HCT116 (cell line): ENCODE measurements at regions not wholly inside any gene's neighbourhood (a gene's known extent, or its start where the extent isn't known, plus 50 kb on each side); places are given as distances from the start of the nearest gene placed in this dataset.

Experiments used
- ATAC-seq: fragments of 200-7000 bp; cut with Tn5 transposase; 2 replicates; pipeline ENCODE4 v1.9.1; 2020; ENCODE audit warnings: mild to moderate bottlenecking, moderate library complexity
- BruUV-seq: library from RNA; stranded (reverse); fragments of 400-500 nt; replicated peaks from 2 replicates; lab custom pipeline; 2021; lab: Mats Ljungman, UMichigan
- CTCF ChIA-PET: fragments of 300-600 bp; sonication (Branson Sonifier 250); formaldehyde crosslinking; loops from one replicate; lab custom pipeline; 2021; ENCODE audit warnings: antibody characterized with exemption; lab: Charles Lee
- POLR2A ChIA-PET: fragments of 300-600, 350-600 bp; sonication (Branson Sonifier 250); formaldehyde crosslinking; loops from one replicate; lab custom pipeline; 2021; ENCODE audit warnings: antibody characterized with exemption; lab: Charles Lee
- RAD21 ChIA-PET, 2 experiments: fragments of 300-600 bp; sonication (Branson Sonifier 250); formaldehyde crosslinking; loops; one replicate each; lab custom pipeline; 2023; ENCODE audit warnings: low total read pairs in 2 of 2; ENCODE audit not compliant: uncharacterized antibody in 2 of 2, unreplicated experiment in 2 of 2, low non-redundant PET in 1 of 2; lab: Charles Lee
- DNase-seq: peaks from one replicate; pipeline ENCODE4 v3.0.0-alpha.2; 2010; ENCODE audit warnings: low read depth, low spot score
- H2AFZ ChIP-seq: fragments of 200-600 bp; shearing (Covaris generic), sonication (generic); 2 replicates; pipeline ENCODE4 v1.6.1; 2017; ENCODE audit warnings: low read depth, mixed run types, mixed read lengths, antibody characterized with exemption, low read length; ENCODE audit not compliant: poor library complexity, severe bottlenecking
- H3K27ac ChIP-seq: 2 replicates; pipeline ENCODE4 v1.5.1; 2012; ENCODE audit warnings: low read depth, low read length
- H3K27me3 ChIP-seq: fragments of 200-600 bp; sonication (generic); 2 replicates; pipeline ENCODE4 v1.6.1; 2016; ENCODE audit warnings: mixed run types, low read length, mixed read lengths; ENCODE audit not compliant: insufficient read depth
- H3K36me3 ChIP-seq, 2 experiments: fragments of 200-500 bp in 1 of 2; fragments of 200-600 bp in 1 of 2; sonication (Bioruptor generic) in 1 of 2; sonication (generic) in 1 of 2; 2 replicates each; pipeline versions ENCODE4 v1.5.1 to v1.6.1; 2014 to 2016; ENCODE audit warnings: low read length in 2 of 2, inconsistent platforms in 1 of 2, mixed read lengths in 1 of 2, mixed run types in 1 of 2; ENCODE audit not compliant: insufficient read depth in 2 of 2, control insufficient read depth in 1 of 2
- H3K4me1 ChIP-seq, 2 experiments: fragments of 200-600 bp in 1 of 2; sonication (generic) in 1 of 2; 2 replicates each; pipeline versions ENCODE4 v1.5.1 to v1.6.1; 2012 to 2017; ENCODE audit warnings: low read length in 2 of 2, inconsistent platforms in 1 of 2, mild to moderate bottlenecking in 1 of 2, mixed read lengths in 1 of 2, mixed run types in 1 of 2, moderate library complexity in 1 of 2; ENCODE audit not compliant: insufficient read depth in 2 of 2, control insufficient read depth in 1 of 2
- H3K4me2 ChIP-seq: fragments of 200-600 bp; sonication (generic); 2 replicates; pipeline ENCODE4 v1.6.1; 2017; ENCODE audit warnings: mixed run types, low read length, mixed read lengths
- H3K4me3 ChIP-seq, 2 experiments: fragments of 200-600 bp in 1 of 2; sonication (generic) in 1 of 2; replicated peaks in 1 of 2; 2 replicates each; pipeline ENCODE4 v1.5.1; 2011 to 2016; ENCODE audit warnings: low read length in 2 of 2, control low read depth in 1 of 2, low read depth in 1 of 2, mild to moderate bottlenecking in 1 of 2, mixed read lengths in 1 of 2, mixed run types in 1 of 2
- H3K79me2 ChIP-seq: fragments of 200-600 bp; sonication (generic); 2 replicates; pipeline ENCODE4 v1.6.1; 2017; ENCODE audit warnings: mild to moderate bottlenecking, mixed run types, low read length, moderate library complexity, mixed read lengths; ENCODE audit not compliant: insufficient read depth
- H3K9ac ChIP-seq: fragments of 200-600 bp; sonication (generic); 2 replicates; pipeline ENCODE4 v1.6.1; 2016; ENCODE audit warnings: low read length, mixed read lengths
- H3K9me2 ChIP-seq: fragments of 200-600 bp; sonication (generic), shearing (Covaris generic); 2 replicates; pipeline ENCODE4 v1.6.1; 2017; ENCODE audit warnings: mixed run types, mild to moderate bottlenecking, moderate library complexity; ENCODE audit not compliant: insufficient read depth
- H3K9me3 ChIP-seq, 2 experiments: fragments of 200-500 bp in 1 of 2; fragments of 200-600 bp in 1 of 2; sonication (Bioruptor generic) in 1 of 2; sonication (generic) in 1 of 2; 2 replicates each; pipeline ENCODE4 v1.6.1; 2014 to 2017; ENCODE audit warnings: low read length in 2 of 2, mixed read lengths in 2 of 2, inconsistent platforms in 1 of 2, low read depth in 1 of 2, mild to moderate bottlenecking in 1 of 2, mixed run types in 1 of 2, moderate library complexity in 1 of 2; ENCODE audit not compliant: control insufficient read depth in 1 of 2, insufficient read depth in 1 of 2
- H4K20me1 ChIP-seq: fragments of 200-600 bp; sonication (generic), shearing (Covaris generic); 2 replicates; pipeline ENCODE4 v1.6.1; 2017; ENCODE audit warnings: mixed run types, mild to moderate bottlenecking, moderate library complexity; ENCODE audit not compliant: insufficient read depth
- ATF3 ChIP-seq: IDR thresholded peaks from 2 replicates; pipeline ENCODE4 v1.6.1; 2012
- CBX3 ChIP-seq: IDR thresholded peaks from 2 replicates; pipeline ENCODE4 v1.6.1; 2012; ENCODE audit warnings: low read depth
- CEBPB ChIP-seq: IDR thresholded peaks from 2 replicates; pipeline ENCODE4 v1.6.1; 2012; ENCODE audit warnings: low read depth
- CTCF ChIP-seq, 3 experiments: fragments of 200-600 bp in 1 of 3; sonication (generic) in 1 of 3; IDR thresholded peaks in 2 of 3; conservative IDR thresholded peaks in 1 of 3; 2 replicates each; pipeline ENCODE4 v1.5.1; 2012 to 2017; ENCODE audit warnings: low read depth in 2 of 3, low read length in 2 of 3, antibody characterized with exemption in 1 of 3, borderline replicate concordance in 1 of 3, control low read depth in 1 of 3, mild to moderate bottlenecking in 1 of 3, mixed read lengths in 1 of 3, mixed run types in 1 of 3, moderate library complexity in 1 of 3; ENCODE audit not compliant: insufficient read depth in 1 of 3
- EGR1 ChIP-seq: IDR thresholded peaks from 2 replicates; pipeline ENCODE4 v1.6.1; 2012; ENCODE audit warnings: low read depth
- ELF1 ChIP-seq: IDR thresholded peaks from 2 replicates; pipeline ENCODE4 v1.6.1; 2012; ENCODE audit warnings: low read depth, borderline replicate concordance
- EZH2phosphoT487 ChIP-seq: fragments of 200-600 bp; IDR thresholded peaks from 2 replicates; pipeline ENCODE4 v1.6.1; 2018; ENCODE audit warnings: antibody characterized with exemption, borderline replicate concordance
- FOSL1 ChIP-seq: IDR thresholded peaks from 2 replicates; pipeline ENCODE4 v1.6.1; 2012; ENCODE audit warnings: low read depth
- JUND ChIP-seq: IDR thresholded peaks from 2 replicates; pipeline ENCODE4 v1.6.1; 2012
- POLR2A ChIP-seq: IDR thresholded peaks from 2 replicates; pipeline ENCODE4 v1.7.0; 2011; ENCODE audit warnings: borderline replicate concordance; ENCODE audit not compliant: insufficient read depth, insufficient read length; ENCODE audit errors: extremely low read depth
- POLR2AphosphoS5 ChIP-seq: IDR thresholded peaks from 2 replicates; pipeline ENCODE4 v1.6.1; 2011; ENCODE audit warnings: mild to moderate bottlenecking, low read depth, low read length, moderate library complexity
- RAD21 ChIP-seq: IDR thresholded peaks from 2 replicates; pipeline ENCODE4 v1.6.1; 2012; ENCODE audit warnings: low read depth, mild to moderate bottlenecking
- SP1 ChIP-seq: IDR thresholded peaks from 2 replicates; pipeline ENCODE4 v1.6.1; 2012; ENCODE audit warnings: low read depth
- SRF ChIP-seq: IDR thresholded peaks from 2 replicates; pipeline ENCODE4 v1.6.1; 2012; ENCODE audit warnings: low read depth
- YY1 ChIP-seq: IDR thresholded peaks from 2 replicates; pipeline ENCODE4 v1.6.1; 2011; ENCODE audit warnings: low read length, low read depth, moderate library complexity, mild to moderate bottlenecking; ENCODE audit not compliant: insufficient replicate concordance; ENCODE audit errors: extremely low read depth
- ZFX ChIP-seq: fragments of 450-650 bp; IDR thresholded peaks from 2 replicates; pipeline ENCODE4 v1.6.1; 2017
- intact Hi-C: fragments of 100-400 bp; cut with micrococcal nuclease; formaldehyde crosslinking; loops from 2 replicates; pipeline ENCODE4 v1.10.0; 2022
- TF ChIP-seq, protein P1 (sequence below): IDR thresholded peaks from 2 replicates; pipeline ENCODE4 v1.6.1; 2012
- TF ChIP-seq, protein P2 (sequence below): IDR thresholded peaks from 2 replicates; pipeline ENCODE4 v1.6.1; 2011; ENCODE audit warnings: mild to moderate bottlenecking, low read length, moderate library complexity; ENCODE audit not compliant: insufficient replicate concordance; ENCODE audit errors: extremely low read depth

- TF ChIP-seq POLR2AphosphoS5: no peak
- no peak for TF ChIP-seq CEBPB
Observed at GRCh38 chrX:27350476-27350875, 112.7 kb downstream of the PPP4R3C start (continued).

DNA sequence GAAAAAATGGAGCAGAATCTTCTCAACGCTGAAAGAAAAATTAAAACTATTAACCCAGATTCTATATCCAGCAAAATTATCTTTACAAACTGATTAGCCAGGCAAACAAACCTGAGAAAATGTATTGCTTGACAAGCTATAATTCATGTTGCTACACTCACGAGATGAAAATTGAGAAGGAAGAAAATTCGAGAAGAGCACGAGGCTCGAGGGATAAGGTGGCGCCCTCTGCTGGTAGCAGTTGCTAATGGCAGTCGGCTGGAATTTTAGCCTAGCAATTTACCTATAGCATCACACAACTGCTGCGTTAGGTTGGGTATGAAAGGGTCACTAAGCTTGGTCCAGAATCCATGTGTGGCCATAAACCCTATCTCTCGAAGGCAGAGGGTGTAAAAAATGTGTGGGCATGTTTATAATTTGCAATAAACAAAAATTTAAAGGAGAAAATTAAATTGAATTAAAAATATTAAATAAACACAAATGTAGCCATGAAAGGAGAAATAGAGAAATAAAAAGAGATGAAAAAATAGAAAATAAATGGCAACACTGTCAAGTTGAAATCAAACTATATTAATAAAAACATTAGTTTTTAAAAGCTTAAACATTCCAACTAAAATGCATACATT, 126.6 kb downstream of the PPP4R3C start:
- ChIA-PET POLR2A (no interaction called here), CTCF (interaction anchor here (0.6 to 1.2 kb wide), 3 partner anchors 12 to 16 kb away, joined by 3 to 4 read pairs (median 3); no protein-coding TSS in a partner anchor), RAD21 (no interaction called here)
- ATAC-seq (no peak), DNase-seq (peak; percentile 3)
- Histone ChIP-seq H3K36me3 (no peaks in the 10 kb centered on the region), H2AFZ (peak overlapping the region; percentile 16), H4K20me1 (no peaks in the 10 kb centered on the region), H3K4me1 (no peaks in the 10 kb centered on the region), H3K4me3 (no peak overlapping the region), H3K4me2 (no peak overlapping the region), H3K27ac (no peak overlapping the region), H3K79me2 (no peaks in the 10 kb centered on the region), H3K9me3 (no peaks in the 10 kb centered on the region), H3K9me2 (no peaks in the 10 kb centered on the region), H3K9ac (no peak overlapping the region), H3K27me3 (no peaks in the 10 kb centered on the region)
- TF ChIP-seq JUND: no peak
- TF ChIP-seq, protein P1, sequence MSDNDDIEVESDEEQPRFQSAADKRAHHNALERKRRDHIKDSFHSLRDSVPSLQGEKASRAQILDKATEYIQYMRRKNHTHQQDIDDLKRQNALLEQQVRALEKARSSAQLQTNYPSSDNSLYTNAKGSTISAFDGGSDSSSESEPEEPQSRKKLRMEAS: peak; percentile 45; the same call in 1 of the 2 replicates
- TF ChIP-seq ZFX: no peak
- no peak for TF ChIP-seq ATF3
- no peak for TF ChIP-seq EZH2phosphoT487
- TF ChIP-seq CBX3: no peak
- no peak for TF ChIP-seq SP1
- no peak for TF ChIP-seq POLR2A
- TF ChIP-seq FOSL1: no peak
- peak; percentile 37 for TF ChIP-seq RAD21
- TF ChIP-seq SRF: no peak
- no peak for TF ChIP-seq YY1
- TF ChIP-seq, protein P2, sequence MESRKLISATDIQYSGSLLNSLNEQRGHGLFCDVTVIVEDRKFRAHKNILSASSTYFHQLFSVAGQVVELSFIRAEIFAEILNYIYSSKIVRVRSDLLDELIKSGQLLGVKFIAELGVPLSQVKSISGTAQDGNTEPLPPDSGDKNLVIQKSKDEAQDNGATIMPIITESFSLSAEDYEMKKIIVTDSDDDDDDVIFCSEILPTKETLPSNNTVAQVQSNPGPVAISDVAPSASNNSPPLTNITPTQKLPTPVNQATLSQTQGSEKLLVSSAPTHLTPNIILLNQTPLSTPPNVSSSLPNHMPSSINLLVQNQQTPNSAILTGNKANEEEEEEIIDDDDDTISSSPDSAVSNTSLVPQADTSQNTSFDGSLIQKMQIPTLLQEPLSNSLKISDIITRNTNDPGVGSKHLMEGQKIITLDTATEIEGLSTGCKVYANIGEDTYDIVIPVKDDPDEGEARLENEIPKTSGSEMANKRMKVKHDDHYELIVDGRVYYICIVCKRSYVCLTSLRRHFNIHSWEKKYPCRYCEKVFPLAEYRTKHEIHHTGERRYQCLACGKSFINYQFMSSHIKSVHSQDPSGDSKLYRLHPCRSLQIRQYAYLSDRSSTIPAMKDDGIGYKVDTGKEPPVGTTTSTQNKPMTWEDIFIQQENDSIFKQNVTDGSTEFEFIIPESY: no peak
- TF ChIP-seq ELF1: no peak
- no peak for TF ChIP-seq EGR1
- peak; percentile 23 to 74 (median 66); a peak in 5 of 6 replicates for TF ChIP-seq CTCF (IDR thresholded peaks at IDR 0.05 in 2 of 3, conservative IDR thresholded peaks at IDR 0.05 in 1 of 3; ENCODE audit: borderline replicate concordance in 1 of 3, insufficient read depth in 1 of 3, low read depth in 2 of 3, low read length in 2 of 3)
- intact Hi-C loops: loop anchor here (5.0 kb wide), 3 partner anchors 484 to 684 kb away; no protein-coding TSS in a partner anchor
- BruUV-seq: no TSS peak
